Skeletal muscle cell (primary cell): ENCODE measurements at regions not wholly inside any gene's neighbourhood (a gene's known extent, or its start where the extent isn't known, plus 50 kb on each side); places are given as distances from the start of the nearest gene placed in this dataset.
A peak's percentile ranks its signal among the peaks of the same experiment; 100 is the strongest.

ENCODE experiments used
- DNase-seq: peaks from one replicate; pipeline ENCODE4 v3.0.0-alpha.2; 2010; ENCODE audit warnings: low read depth
- H3K4me3 ChIP-seq: 2 replicates; pipeline ENCODE4 v1.5.1; 2011; ENCODE audit warnings: low read depth, mild to moderate bottlenecking, control low read depth, low read length, moderate library complexity

DNA sequence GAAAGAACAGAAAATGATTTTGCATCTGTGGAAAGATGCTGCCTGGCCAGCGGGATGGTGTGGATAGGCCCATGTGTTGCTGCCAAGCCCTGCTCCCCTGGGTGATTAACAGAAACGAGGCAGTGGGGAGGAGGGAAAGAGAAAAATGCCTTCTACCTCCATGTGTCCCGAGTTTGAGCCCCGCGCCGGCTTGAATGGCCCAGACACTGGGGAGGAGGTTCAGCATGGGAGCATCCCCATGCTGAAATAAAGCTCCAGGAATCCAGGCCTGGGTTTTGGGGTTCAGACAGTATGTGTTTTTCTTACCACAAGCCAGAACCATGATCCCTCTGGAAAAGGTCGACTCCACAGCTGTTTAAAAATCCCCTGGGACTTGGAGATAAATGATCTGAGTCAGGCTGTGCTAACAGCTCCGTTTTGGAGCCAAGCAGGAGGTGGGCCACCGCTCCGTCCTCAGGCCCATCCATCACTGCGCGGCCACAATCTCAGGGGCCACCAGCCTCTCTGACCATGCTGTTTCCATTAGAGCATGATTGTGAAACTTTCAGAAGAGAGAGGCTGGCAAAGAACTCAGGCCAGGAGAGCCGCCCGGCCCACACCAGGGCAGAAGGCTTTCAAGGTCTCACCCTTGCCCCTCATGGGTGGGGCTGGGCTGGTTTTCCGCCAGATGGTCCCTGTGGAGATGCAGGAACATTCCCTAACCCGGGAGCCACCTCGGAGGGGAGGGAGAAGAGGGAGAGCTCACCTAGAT, 299.7 kb downstream of the ZEB1 start:
- peak; percentile 92 for DNase-seq
- no peak overlapping the region for H3K4me3 ChIP-seq

DNA sequence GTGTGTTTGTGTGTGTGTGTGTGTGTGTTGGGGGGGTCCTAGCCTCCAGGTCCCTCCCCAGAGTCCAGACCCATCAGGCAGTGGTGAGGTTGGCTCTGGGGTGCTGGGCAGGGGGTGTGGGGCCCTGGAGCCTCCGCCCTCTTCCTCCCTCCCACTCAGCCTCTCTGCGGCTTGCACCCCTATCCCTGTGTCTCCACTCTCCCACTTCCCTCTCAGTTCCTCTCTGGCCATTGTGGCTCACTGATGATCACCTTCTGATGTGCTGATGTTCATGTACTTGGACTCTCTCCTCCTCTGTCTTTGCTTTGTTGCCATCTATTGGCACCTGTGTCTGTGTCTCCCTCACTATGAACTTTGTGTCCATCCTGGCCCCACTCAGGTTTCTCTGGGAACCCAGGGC, 298.7 kb downstream of the ZEB1 start:
- H3K4me3 ChIP-seq: no peak overlapping the region
- no peak for DNase-seq

GRCh38 chr10:31617133-31617532, 298.1 kb downstream of the ZEB1 start:
- H3K4me3 ChIP-seq: no peak overlapping the region
- no peak for DNase-seq

GRCh38 chr10:31615129-31615528, 296.1 kb downstream of the ZEB1 start:
- no peak overlapping the region for H3K4me3 ChIP-seq
- DNase-seq: no peak

- no peak overlapping the region for H3K4me3 ChIP-seq
- no peak for DNase-seq
Measured at GRCh38 chr10:31614611-31615010, 295.6 kb downstream of the ZEB1 start.

DNA sequence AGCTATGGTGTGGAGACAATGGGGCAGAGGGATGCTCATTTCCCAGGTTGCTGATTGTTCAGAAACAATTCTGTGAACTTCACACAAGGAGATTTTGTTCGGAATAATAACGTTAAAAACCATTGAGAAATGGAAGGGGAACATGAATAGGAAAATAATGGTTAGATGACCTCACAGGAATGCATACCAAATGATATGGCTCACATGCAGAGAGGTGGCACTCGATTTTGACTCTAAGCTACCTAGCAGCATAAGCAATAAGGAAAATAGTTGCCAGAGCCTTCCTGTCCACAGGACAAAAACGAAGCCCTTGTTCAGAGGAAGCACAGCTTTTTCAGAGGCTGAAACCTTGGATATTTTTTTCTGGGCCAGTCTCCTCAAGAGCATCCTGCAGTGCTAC, 293.1 kb downstream of the ZEB1 start:
- no peak for DNase-seq

DNA sequence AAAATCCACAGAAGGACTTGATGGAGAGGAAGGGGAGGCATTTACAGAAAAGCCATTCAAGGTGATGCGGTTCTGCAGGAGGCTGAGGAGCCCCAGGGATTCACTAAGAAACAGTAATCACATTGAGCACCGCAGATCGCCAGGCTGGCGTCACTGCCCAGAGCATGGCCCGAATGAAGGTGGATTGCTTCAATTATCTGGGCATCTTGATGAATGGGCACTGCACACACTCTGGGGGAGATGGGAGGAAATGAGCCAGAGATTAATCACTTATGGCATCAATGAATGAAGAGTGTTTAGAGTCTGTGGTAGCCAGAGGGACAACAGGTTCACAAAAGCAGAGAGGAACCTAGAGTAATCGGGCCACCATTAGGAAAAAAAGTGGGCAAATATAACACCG, 292.1 kb downstream of the ZEB1 start:
- no peak for DNase-seq

More for the DNA sequence above, 293.1 kb downstream of the ZEB1 start:
- no peak overlapping the region for H3K4me3 ChIP-seq

GRCh38 chr10:31607481-31607880, 288.5 kb downstream of the ZEB1 start:
- H3K4me3 ChIP-seq: no peak overlapping the region
- DNase-seq: no peak

More for the DNA sequence above, 292.1 kb downstream of the ZEB1 start:
- no peak overlapping the region for H3K4me3 ChIP-seq

- DNase-seq: no peak
- no peak overlapping the region for H3K4me3 ChIP-seq
Measured at GRCh38 chr10:31606841-31607240, 287.8 kb downstream of the ZEB1 start.

DNA sequence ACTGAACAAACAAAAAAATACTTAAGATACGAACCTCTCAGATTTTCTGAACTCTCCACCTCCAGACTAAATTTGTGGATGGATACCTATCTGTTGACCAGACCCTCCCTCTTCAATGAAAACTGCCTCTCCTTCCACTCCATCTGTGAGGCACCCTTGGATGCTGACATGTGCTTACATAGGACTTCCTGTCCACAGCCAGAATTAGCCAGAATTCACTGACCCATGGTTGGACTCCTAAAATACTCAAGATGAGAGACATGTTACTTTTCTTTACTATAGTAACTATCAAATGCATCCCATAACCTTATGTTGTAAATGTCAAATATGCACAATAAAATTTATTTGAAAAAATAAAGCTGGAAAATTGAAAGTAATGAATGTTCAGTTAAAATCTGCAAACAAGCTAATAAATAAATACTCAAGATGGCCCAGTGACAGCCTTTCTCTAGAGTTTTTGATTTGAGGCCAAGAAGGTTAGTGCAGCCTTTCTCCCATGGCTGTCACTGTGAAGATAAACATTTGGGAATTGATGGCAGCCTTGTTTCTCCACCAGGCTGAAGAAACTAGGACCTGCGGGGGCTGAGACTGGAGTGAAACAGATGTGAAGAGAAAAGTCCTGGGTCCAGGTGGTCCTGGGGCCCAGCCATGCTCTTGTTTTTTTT, 287.0 kb downstream of the ZEB1 start:
- H3K4me3 ChIP-seq: no peak overlapping the region
- DNase-seq: no peak

DNA sequence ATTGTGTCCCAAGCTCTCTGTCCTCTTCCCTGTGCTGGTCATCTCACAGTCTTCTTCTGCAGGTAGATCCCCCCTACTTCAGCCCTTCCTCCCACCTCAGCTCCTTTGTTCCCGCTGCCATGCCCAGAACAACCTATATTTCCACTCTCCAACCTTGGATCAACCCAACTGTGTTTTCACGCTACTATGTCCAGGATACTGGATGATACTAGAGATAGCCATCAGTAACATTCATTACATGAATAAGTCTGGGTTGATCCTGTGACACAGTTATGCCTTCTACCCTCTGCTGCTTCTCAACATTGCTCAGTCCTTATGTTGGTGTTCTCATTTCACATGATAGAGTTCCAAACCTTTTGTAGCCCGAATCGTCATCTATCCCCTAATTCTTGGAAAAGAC, 286.4 kb downstream of the ZEB1 start:
- DNase-seq: no peak
- no peak overlapping the region for H3K4me3 ChIP-seq

DNA sequence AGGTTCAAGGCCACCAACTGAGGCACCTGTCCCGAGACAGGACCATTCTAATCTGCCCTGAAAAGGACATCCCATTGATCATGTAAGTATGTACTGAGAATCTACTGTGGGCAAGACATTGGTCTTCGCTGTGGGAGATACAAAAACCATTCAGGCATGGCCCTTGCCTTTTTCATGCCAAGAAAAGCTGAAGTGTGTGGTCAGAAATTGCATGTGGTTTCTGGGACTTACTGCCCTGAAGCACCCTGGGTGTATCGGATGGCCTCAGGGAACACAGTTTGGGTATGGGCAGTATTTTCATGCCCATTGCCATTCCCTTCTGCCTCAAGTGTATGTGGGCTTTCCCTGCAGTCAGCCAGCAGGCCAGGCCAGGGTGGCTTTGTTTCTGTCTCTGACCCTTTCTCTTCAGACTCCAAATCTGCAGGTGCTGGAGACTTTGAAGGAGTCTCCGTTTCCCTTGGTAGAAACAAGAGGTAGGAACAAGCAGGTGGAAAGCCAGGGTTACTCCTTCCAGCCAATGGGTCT, 285.7 kb downstream of the ZEB1 start:
- DNase-seq: no peak
- no peak overlapping the region for H3K4me3 ChIP-seq

GRCh38 chr10:31604096-31604495, 285.1 kb downstream of the ZEB1 start:
- DNase-seq: peak; percentile 73
- peak overlapping the region; percentile 65 for H3K4me3 ChIP-seq

GRCh38 chr10:31603235-31604087, 284.4 kb downstream of the ZEB1 start:
- DNase-seq: peak; percentile 61
- H3K4me3 ChIP-seq: peak overlapping the region; percentile 65

GRCh38 chr10:31602541-31603234, 283.7 kb downstream of the ZEB1 start:
- peak; percentile 43 for DNase-seq
- peak overlapping the region; percentile 65 for H3K4me3 ChIP-seq

- no peak for DNase-seq
- no peak overlapping the region for H3K4me3 ChIP-seq
Measured at GRCh38 chr10:31601136-31601535, 282.1 kb downstream of the ZEB1 start.

DNA sequence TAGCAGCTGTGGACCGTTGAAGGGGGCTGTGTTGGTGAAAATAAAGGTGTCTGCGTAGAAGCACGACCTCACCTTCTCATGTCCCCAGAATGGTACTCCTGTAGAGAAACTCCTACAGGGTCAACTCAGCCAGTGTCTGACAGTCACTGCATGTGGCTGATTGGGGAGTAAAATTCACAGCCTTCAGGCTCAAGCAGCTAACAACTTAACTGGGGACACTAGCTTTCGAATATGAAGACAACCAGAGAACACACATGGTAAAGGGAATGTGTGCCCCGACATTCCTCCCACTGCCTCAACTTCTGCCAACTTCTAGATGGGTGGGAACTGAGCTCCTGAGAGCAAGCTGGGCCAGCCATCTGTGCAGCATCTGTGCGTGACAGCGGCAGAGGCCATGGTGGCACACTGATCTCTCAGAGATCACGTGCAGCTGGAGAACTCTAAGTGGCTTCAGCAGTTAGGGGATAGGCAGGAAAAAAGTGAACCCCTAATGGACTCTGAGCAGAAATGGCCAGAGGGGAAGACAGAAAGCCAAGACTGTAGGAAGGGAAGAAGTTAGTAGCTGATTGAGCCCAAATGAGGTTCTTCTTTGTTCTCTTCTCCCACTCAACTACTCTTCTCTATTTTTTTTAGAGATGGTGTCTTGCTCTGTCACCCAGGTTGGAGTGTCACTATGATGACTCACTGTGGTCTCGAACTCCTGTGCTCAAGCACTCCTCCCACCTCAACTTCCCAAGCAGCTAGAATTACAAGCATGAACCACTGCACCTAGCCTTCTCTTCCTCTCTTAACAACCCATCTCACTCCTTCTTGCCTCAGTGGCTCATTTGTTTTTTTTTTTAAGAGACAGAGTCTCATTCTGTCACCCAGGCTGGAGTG, 280.8 kb downstream of the ZEB1 start:
- H3K4me3 ChIP-seq: no peak overlapping the region
- no peak for DNase-seq

GRCh38 chr10:31596765-31597164, 277.7 kb downstream of the ZEB1 start:
- DNase-seq: no peak
- H3K4me3 ChIP-seq: no peak overlapping the region

DNA sequence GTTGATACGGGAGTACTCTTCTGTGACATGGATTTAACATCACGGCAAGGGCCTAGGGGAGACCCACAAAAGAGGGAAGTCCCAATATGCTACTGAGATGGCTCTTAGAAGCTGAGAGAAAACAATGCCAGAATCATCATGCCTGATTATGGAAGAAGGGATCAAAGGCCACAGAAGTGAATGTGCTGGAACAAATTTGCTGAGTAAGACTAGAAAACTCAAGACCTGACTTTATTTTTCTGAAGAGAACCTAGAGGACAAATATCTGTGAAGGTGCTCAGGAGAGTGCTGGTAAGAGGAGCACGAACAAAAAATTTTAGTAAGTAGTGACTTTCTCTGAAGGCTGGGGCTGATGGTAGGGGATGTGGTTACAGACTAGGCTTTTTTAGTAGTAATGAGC, 277.0 kb downstream of the ZEB1 start:
- no peak overlapping the region for H3K4me3 ChIP-seq
- no peak for DNase-seq
